ENCODE measurements at regions not wholly inside any gene's neighbourhood (a gene's known extent, or its start where the extent isn't known, plus 50 kb on each side); places are given as distances from the start of the nearest gene placed in this dataset.

- TF ChIP-seq POLR2A (IDR thresholded peaks at IDR 0.05) (no peak), CTCF (IDR thresholded peaks at IDR 0.05) (no peak)
- intact Hi-C loops (cut with DNase I; ENCODE audit: low total_unique reads) = no loop called here
- WGBS, 2 donors = 27 to 47% methylated on average over 1 of the region's 1 CpG
- no peak for DNase-seq (ENCODE audit: low spot score in 2 of 2)
- H3K4me3 ChIP-seq (ENCODE audit: low read depth, poor library complexity, severe bottlenecking) = no peak overlapping the region
Observed at GRCh38 chr7:12783421-12784095, 96.1 kb downstream of the ARL4A start.

- WGBS, 2 donors = 84 to 93% methylated on average over 4 of the region's 4 CpGs
- intact Hi-C loops (cut with DNase I; ENCODE audit: low total_unique reads) = no loop called here
- DNase-seq (ENCODE audit: low spot score in 2 of 2) = no peak
- TF ChIP-seq POLR2A (IDR thresholded peaks at IDR 0.05) (no peak), CTCF (IDR thresholded peaks at IDR 0.05) (no peak)
- H3K4me3 ChIP-seq (ENCODE audit: low read depth, poor library complexity, severe bottlenecking) = no peak overlapping the region
Observed at GRCh38 chr7:12785473-12785872, 98.0 kb downstream of the ARL4A start.

- intact Hi-C loops (cut with DNase I; ENCODE audit: low total_unique reads) = no loop called here
- DNase-seq (ENCODE audit: low spot score in 2 of 2) = no peak
- WGBS, 2 donors = 76 to 87% methylated on average over 4 of the region's 4 CpGs
- H3K4me3 ChIP-seq (ENCODE audit: low read depth, poor library complexity, severe bottlenecking) = no peak overlapping the region
- TF ChIP-seq POLR2A (IDR thresholded peaks at IDR 0.05) = no peak
- TF ChIP-seq CTCF (IDR thresholded peaks at IDR 0.05) = no peak
Observed at GRCh38 chr7:12786494-12786893, 99.1 kb downstream of the ARL4A start.

- 69 to 95% methylated on average over 2 of the region's 2 CpGs for WGBS, 2 donors
- no peak for TF ChIP-seq CTCF (IDR thresholded peaks at IDR 0.05)
- DNase-seq (ENCODE audit: low spot score in 2 of 2) = no peak
- H3K4me3 ChIP-seq (ENCODE audit: low read depth, poor library complexity, severe bottlenecking) = no peak overlapping the region
- intact Hi-C loops (cut with DNase I; ENCODE audit: low total_unique reads) = no loop called here
Observed at GRCh38 chr7:12788171-12788570, 100.7 kb downstream of the ARL4A start.

GRCh38 chr7:12788591-12788990 is 101.2 kb downstream of the ARL4A start:
- intact Hi-C loops (cut with DNase I; ENCODE audit: low total_unique reads) = no loop called here
- TF ChIP-seq CTCF (IDR thresholded peaks at IDR 0.05) (no peak), POLR2A (IDR thresholded peaks at IDR 0.05) (no peak)
- 58 to 78% methylated on average over 4 of the region's 4 CpGs for WGBS, 2 donors
- no peak for DNase-seq (ENCODE audit: low spot score in 2 of 2)
- no peak overlapping the region for H3K4me3 ChIP-seq (ENCODE audit: low read depth, poor library complexity, severe bottlenecking)

- DNase-seq (ENCODE audit: low spot score in 2 of 2) = no peak
- WGBS, 2 donors = 95 to 96% methylated on average over 3 of the region's 3 CpGs
- intact Hi-C loops (cut with DNase I; ENCODE audit: low total_unique reads) = no loop called here
- H3K4me3 ChIP-seq (ENCODE audit: low read depth, poor library complexity, severe bottlenecking) = no peak overlapping the region
- TF ChIP-seq POLR2A (IDR thresholded peaks at IDR 0.05) = no peak
- no peak for TF ChIP-seq CTCF (IDR thresholded peaks at IDR 0.05)
Observed at GRCh38 chr7:12794722-12795302, 107.4 kb downstream of the ARL4A start.
